HL-60 (cell line): ENCODE measurements at regions not wholly inside any gene's neighbourhood (a gene's known extent, or its start where the extent isn't known, plus 50 kb on each side); places are given as distances from the start of the nearest gene placed in this dataset.

ENCODE experiments used
- CTCF ChIP-seq: IDR thresholded peaks from one replicate; pipeline ENCODE4 v1.5.1; 2011; ENCODE audit warnings: low read length, control low read depth, inconsistent platforms; ENCODE audit not compliant: insufficient read depth
- GABPA ChIP-seq: IDR thresholded peaks from 2 replicates; pipeline ENCODE4 v1.6.1; 2012; ENCODE audit warnings: low read depth

GRCh38 chr21:27406300-27407009, 439.6 kb upstream of the ADAMTS5 start:
- no peak for TF ChIP-seq GABPA
- no peak for TF ChIP-seq CTCF
